Hematopoietic multipotent progenitor cell (in vitro differentiated cells): ENCODE measurements at regions not wholly inside any gene's neighbourhood (a gene's known extent, or its start where the extent isn't known, plus 50 kb on each side); places are given as distances from the start of the nearest gene placed in this dataset.

Experiments used
- DNase-seq, 3 donors: peaks; one replicate each; pipeline ENCODE4 v3.0.0-alpha.2; 2011 to 2015; ENCODE audit warnings: low read depth in 2 of 3, low spot score in 2 of 3

GRCh38 chr15:100809587-100809986 lies 70.0 kb upstream of the ALDH1A3 start:
- no peak for DNase-seq

GRCh38 chr15:100810229-100810628 lies 69.4 kb upstream of the ALDH1A3 start:
- no peak for DNase-seq

- no peak for DNase-seq
Measured at GRCh38 chr15:100810831-100811230, 68.8 kb upstream of the ALDH1A3 start.

- DNase-seq = no peak
Measured at GRCh38 chr15:100812802-100813201, 66.8 kb upstream of the ALDH1A3 start.

DNA sequence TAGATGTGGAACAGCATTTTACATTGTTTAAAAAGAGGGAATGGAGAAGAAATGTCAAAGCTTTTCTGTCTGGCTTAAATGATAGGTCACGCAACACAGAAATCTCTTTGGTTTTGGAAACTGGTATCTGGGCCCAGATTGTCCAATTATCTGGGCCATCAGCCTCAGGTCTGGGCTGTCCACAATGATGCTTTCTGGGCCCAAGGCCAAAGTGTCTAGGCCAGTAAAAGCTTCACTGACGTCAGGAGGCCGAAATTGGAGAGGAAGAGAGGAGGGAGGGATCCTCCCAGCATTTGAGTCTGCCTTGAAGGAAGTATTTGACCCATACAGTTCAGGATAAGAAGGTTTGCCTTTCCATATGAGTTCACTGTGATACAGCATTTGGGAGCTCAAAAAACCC lies 60.7 kb upstream of the ALDH1A3 start:
- no peak for DNase-seq

DNA sequence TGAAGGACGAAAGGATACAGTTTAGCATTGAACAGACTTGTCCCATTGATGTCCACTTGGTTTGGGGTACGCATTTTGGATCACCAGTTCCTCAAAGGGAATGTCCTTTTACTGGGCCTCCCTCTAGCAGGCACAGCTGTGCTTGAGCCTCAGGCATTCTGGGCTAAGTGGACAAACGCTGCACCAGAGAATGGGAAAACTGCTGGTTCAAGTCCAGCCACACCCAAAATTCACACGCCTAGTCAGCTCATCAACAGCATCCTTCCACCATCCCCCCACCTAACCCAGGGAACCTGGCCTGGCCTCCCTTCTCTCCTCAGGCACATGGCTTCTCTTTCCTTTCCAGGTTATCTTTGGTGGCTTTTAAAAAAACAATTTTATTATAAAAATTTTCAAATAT lies 59.1 kb upstream of the ALDH1A3 start:
- DNase-seq = no peak

DNA sequence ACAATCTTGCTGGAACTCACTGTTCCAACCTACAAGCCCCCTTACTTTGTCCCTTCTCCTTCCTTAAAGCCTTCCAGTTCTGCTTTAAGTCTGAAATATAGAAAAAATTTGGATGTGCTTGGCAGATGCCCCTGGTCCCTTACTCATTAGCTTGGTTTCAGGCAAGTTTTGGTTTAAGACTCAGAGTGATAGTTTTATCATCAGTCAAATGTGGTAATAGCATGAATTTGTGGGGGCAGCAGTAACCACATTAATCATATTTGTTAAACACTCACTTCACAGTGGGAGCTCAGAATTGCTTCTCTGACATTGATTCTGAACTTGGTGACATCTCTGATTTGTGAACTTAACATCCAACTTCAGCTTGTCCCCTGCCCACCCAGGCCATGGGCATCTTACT lies 58.3 kb upstream of the ALDH1A3 start:
- no peak for DNase-seq

DNA sequence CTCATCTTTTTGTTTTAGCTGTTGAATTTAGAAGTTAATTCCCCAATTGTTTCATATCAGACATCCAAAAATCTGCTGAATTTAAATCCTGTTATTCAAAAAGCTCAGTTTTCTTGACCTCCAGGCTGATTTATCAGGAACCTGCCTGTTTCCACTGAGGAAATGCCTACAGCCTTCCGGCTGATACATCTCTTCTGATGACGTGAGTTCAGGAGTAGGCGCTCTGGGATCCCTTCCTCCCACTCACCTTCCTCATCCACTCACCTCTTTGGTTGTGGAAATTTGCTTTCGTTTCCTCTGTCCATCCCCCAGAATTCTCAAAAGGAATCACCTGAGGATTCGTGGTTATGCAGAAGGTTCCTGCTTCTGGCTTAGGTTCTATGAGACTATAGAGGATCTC lies 55.4 kb upstream of the ALDH1A3 start:
- DNase-seq = no peak

DNA sequence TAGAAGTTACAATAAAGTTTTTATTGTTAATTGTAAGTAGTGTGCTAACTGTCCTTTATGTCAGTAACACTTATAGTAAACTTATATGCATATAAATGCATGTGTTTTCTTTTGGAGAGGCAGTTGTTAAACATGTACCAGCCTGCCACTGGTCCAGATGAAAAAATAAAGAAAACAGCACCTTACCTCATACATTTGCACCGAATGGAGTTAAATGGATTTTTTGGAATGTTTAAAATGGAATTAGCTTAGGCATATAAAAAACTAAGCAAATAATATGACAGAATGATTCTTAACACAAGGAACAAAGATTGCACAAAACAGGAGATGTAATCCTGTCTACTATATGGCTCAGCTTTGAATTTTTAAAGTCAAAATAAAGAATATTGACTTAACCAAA lies 50.2 kb upstream of the ALDH1A3 start:
- no peak for DNase-seq
